Activated CD8-positive, alpha-beta memory T cell treated with anti-CD3 and anti-CD28 coated beads for 36 hours (primary cell): ENCODE measurements at regions not wholly inside any gene's neighbourhood (a gene's known extent, or its start where the extent isn't known, plus 50 kb on each side); places are given as distances from the start of the nearest gene placed in this dataset.

Source experiments
- CTCF ChIA-PET: fragments of 350-600 bp; sonication (Branson Sonifier 250); formaldehyde crosslinking; loops from one replicate; lab custom pipeline; 2021; ENCODE audit warnings: antibody characterized with exemption; lab: Charles Lee
- POLR2A ChIA-PET: fragments of 350-600 bp; sonication (Branson Sonifier 250); formaldehyde crosslinking; loops from one replicate; lab custom pipeline; 2021; ENCODE audit warnings: antibody characterized with exemption; lab: Charles Lee

- CTCF ChIA-PET: no interaction called here
- POLR2A ChIA-PET: no interaction called here
Measured at GRCh38 chr6:154885214-154885613, 109.9 kb upstream of the TIAM2 start.

- POLR2A ChIA-PET: no interaction called here
- CTCF ChIA-PET: interaction anchor here (0.6 kb wide), 1 partner anchor 360 kb away, joined by 3 read pairs; no protein-coding TSS in a partner anchor
Measured at GRCh38 chr6:154886016-154886415, 109.1 kb upstream of the TIAM2 start.

- CTCF ChIA-PET: no interaction called here
- POLR2A ChIA-PET: no interaction called here
Measured at GRCh38 chr6:154886471-154886870, 108.6 kb upstream of the TIAM2 start.

DNA sequence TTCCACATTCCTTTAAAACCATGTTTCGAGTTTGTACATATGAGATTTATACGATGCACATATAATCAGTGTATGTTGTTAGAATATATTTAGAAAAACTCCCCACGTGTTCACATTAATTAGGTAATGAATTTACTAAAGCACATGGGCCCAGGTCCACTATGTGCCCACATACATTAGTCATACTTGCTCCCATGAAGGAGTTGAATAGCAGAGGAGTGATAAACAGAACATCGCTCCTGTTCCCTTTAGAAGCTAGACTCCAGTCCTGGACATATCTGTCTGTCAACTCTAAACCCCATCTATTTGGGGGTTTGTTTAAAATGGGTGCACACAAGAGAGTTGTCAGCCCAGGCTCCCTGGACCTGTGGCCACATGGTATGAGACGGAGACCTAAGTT is 108.1 kb upstream of the TIAM2 start:
- CTCF ChIA-PET: interaction anchor here (0.6 kb wide), 1 partner anchor 382 kb away, joined by 3 read pairs; no protein-coding TSS in a partner anchor
- POLR2A ChIA-PET: no interaction called here

- ChIA-PET POLR2A (no interaction called here), CTCF (no interaction called here)
Measured at GRCh38 chr6:154888421-154889295, 106.5 kb upstream of the TIAM2 start.

- ChIA-PET CTCF (interaction anchor here (0.7 kb wide), 1 partner anchor 1744 kb away, joined by 3 read pairs; no protein-coding TSS in a partner anchor), POLR2A (no interaction called here)
Measured at GRCh38 chr6:154890874-154891273, 104.2 kb upstream of the TIAM2 start.

DNA sequence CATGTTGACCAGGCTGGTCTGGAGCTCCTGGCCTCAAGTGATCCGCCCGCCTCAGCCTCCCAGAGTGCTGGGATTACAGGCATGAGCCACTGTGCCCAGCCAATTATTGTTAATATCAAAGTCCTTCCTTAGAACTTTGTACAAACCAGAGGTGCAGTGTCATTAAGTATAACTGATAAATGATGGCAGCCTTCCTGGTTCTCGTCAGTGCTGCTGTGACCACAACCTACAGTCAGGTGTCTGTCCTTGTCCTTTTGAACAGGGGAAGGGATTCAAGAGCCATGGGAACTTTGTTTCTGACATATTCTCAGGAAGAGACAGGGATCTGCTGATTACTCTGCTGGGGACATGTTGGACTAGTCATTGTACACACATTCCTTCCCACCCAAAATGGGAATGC is 103.2 kb upstream of the TIAM2 start:
- CTCF ChIA-PET: no interaction called here
- POLR2A ChIA-PET: interaction anchor here (0.5 to 0.7 kb wide), 2 partner anchors 33 to 260 kb away, joined by 3 to 5 read pairs; no protein-coding TSS in a partner anchor

DNA sequence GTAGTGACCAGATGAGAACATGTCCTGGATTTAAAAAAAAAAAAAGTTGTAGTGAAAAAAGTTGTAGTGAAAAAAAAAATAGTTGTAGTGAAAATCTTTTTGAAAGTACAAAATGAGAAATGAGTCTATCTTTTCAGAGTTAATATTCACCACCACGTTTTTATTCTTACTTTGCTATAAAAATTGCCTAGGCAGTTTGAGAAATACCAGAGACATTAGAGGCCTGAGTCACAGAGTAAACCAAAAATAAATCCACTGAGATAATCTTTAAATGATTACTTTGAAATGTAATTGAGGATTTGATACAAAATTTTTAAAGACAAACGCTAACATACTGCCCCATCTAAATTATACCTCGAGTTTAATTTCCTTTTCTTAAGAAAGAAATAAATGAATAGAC is 101.2 kb upstream of the TIAM2 start:
- ChIA-PET CTCF (no interaction called here), POLR2A (no interaction called here)

- ChIA-PET POLR2A (no interaction called here), CTCF (interaction anchor here (1.0 kb wide), 1 partner anchor 219 kb away, joined by 3 read pairs; no protein-coding TSS in a partner anchor)
Measured at GRCh38 chr6:154894902-154895301, 100.2 kb upstream of the TIAM2 start.

GRCh38 chr6:154895841-154896240 is 99.3 kb upstream of the TIAM2 start:
- ChIA-PET POLR2A (no interaction called here), CTCF (interaction anchor here (1.0 kb wide), 1 partner anchor 220 kb away, joined by 3 read pairs; no protein-coding TSS in a partner anchor)

GRCh38 chr6:154898821-154899220 is 96.3 kb upstream of the TIAM2 start:
- POLR2A ChIA-PET: no interaction called here
- CTCF ChIA-PET: no interaction called here

DNA sequence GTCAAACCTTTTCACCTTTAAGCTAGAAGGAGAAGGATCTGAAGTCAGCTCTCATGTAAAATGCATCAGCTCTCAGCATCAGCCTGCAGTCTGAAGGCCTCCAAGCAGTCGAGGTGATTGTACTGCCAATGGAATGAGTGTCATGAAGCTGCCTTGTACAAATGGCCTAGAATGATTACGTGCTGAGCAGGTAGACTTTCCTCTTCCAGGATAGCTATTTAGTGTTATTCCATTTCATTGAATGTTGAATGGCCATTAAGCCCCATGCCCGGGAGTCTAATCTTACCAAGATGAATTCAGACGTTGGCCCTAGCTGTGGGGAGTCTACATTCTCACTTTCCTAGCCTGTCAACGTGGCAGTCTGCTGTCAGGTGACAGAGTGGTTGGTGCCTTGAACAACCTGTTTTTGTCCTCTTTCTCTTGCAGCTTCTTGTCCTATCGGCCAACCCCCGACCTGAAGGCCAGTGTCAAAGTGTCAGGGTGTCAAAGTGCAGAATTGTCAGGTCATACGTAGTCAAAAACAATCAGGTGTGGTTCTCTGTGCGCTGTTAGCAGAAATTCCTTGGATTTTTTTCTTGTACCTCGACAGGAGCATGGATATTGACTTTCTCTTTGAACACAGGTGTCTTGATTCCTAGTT is 95.2 kb upstream of the TIAM2 start:
- CTCF ChIA-PET: no interaction called here
- POLR2A ChIA-PET: no interaction called here

- ChIA-PET CTCF (no interaction called here), POLR2A (no interaction called here)
Measured at GRCh38 chr6:154901876-154902552, 93.1 kb upstream of the TIAM2 start.

GRCh38 chr6:154907291-154907690 is 87.8 kb upstream of the TIAM2 start:
- POLR2A ChIA-PET: no interaction called here
- CTCF ChIA-PET: no interaction called here

GRCh38 chr6:154908723-154909122 is 86.4 kb upstream of the TIAM2 start:
- POLR2A ChIA-PET: no interaction called here
- CTCF ChIA-PET: no interaction called here

DNA sequence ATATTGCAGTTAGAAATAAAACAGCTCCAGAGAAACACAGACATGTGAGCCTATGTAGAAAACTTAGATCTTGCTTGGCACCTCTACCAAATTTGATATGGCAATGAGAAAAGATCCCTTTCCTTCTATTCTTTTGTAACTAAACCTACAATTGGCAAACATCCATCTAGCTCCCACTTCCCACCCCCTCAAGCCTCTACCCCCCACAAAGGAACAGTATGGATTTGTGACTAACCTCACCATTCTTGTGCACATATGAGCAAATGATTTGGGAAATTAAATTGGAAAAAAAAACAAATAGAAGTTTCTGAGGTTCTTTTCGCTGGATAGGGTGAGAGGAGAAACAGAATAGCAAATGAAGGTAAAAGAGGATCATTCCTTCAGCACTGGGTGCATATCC is 85.8 kb upstream of the TIAM2 start:
- CTCF ChIA-PET: no interaction called here
- POLR2A ChIA-PET: no interaction called here

DNA sequence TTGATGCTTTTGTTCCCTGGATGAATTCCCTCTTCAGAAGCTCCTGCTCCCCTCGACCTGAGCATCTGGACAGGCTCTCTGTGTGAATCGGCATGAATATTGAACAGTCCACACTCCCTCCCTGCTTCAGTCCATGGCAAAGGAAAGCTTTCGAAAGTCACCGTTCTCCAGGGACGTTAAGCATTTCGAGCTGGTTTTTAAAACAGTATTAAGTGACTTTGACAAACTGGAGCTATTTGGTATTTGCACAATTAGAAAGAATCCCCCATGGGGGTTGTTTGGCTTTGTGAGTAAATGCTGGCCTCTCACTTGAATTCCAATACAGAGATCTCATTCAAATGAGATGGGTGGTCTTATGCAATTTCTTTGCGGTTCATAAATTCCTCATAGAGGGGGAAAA is 85.3 kb upstream of the TIAM2 start:
- CTCF ChIA-PET: no interaction called here
- POLR2A ChIA-PET: no interaction called here

GRCh38 chr6:154914288-154914687 is 80.8 kb upstream of the TIAM2 start:
- ChIA-PET CTCF (no interaction called here), POLR2A (no interaction called here)

- POLR2A ChIA-PET: no interaction called here
- CTCF ChIA-PET: interaction anchor here (0.8 kb wide), 1 partner anchor 50 kb away, joined by 3 read pairs; no protein-coding TSS in a partner anchor
Measured at GRCh38 chr6:154916857-154917256, 78.3 kb upstream of the TIAM2 start.

DNA sequence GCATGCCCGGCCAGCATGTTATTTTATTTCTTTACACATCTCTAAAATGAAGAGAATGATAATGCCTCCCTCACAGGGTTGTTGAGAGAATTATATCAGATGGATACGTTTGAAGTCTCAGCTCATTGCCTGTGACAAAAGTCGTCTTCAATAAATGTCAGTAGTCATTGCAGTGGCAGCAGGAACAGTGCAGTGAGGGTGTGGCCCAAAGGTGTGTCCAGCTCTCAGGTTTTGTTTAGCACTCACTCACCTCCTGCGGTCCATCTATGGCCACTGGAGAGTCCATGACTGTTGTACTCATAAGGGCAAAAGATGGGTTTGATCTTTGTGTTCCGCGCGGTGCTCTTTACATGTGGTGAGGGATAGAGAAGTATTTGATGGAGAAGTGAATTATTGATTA is 77.2 kb upstream of the TIAM2 start:
- POLR2A ChIA-PET: no interaction called here

More for the DNA sequence above, 77.2 kb upstream of the TIAM2 start:
- CTCF ChIA-PET: interaction anchor here (0.8 kb wide), 1 partner anchor 51 kb away, joined by 3 read pairs; no protein-coding TSS in a partner anchor
